Right lung (tissue), 2 donors: ENCODE measurements at regions not wholly inside any gene's neighbourhood (a gene's known extent, or its start where the extent isn't known, plus 50 kb on each side); places are given as distances from the start of the nearest gene placed in this dataset.

Experiments
- DNase-seq, 2 donors: peaks; one replicate each; pipeline ENCODE4 v3.0.0-alpha.2; 2013

GRCh38 chr3:59593380-59593779, 543.6 kb upstream of the CFAP20DC start:
- DNase-seq: no peak

GRCh38 chr3:59580996-59581395, 531.2 kb upstream of the CFAP20DC start:
- no peak for DNase-seq

- no peak for DNase-seq
Observed at GRCh38 chr3:59580499-59580898, 530.7 kb upstream of the CFAP20DC start.

GRCh38 chr3:59578129-59578528, 528.3 kb upstream of the CFAP20DC start:
- no peak for DNase-seq

GRCh38 chr3:59576606-59577005, 526.8 kb upstream of the CFAP20DC start:
- DNase-seq: no peak

GRCh38 chr3:59575113-59576001, 525.5 kb upstream of the CFAP20DC start:
- DNase-seq: peak; percentile 60 to 79

- DNase-seq: peak; percentile 8 to 14
Observed at GRCh38 chr3:59573911-59574310, 524.1 kb upstream of the CFAP20DC start.

- no peak for DNase-seq
Observed at GRCh38 chr3:59572106-59572505, 522.3 kb upstream of the CFAP20DC start.

- no peak for DNase-seq
Observed at GRCh38 chr3:59570806-59571205, 521.0 kb upstream of the CFAP20DC start.

- no peak for DNase-seq
Observed at GRCh38 chr3:59567661-59568060, 517.8 kb upstream of the CFAP20DC start.

- no peak for DNase-seq
Observed at GRCh38 chr3:59566481-59566975, 516.7 kb upstream of the CFAP20DC start.

GRCh38 chr3:59565125-59565524, 515.3 kb upstream of the CFAP20DC start:
- DNase-seq: no peak

- DNase-seq: no peak
Observed at GRCh38 chr3:59563966-59564365, 514.1 kb upstream of the CFAP20DC start.

GRCh38 chr3:59563072-59563605, 513.3 kb upstream of the CFAP20DC start:
- DNase-seq: no peak

- DNase-seq: no peak
Observed at GRCh38 chr3:59559721-59560435, 510.1 kb upstream of the CFAP20DC start.

- DNase-seq: no peak
Observed at GRCh38 chr3:59558906-59559720, 509.3 kb upstream of the CFAP20DC start.

- no peak for DNase-seq
Observed at GRCh38 chr3:59555593-59556315, 505.9 kb upstream of the CFAP20DC start.

- DNase-seq: no peak
Observed at GRCh38 chr3:59553076-59553475, 503.3 kb upstream of the CFAP20DC start.

GRCh38 chr3:59551834-59552233, 502.0 kb upstream of the CFAP20DC start:
- no peak for DNase-seq

GRCh38 chr3:59549962-59550361, 500.1 kb upstream of the CFAP20DC start:
- no peak for DNase-seq

GRCh38 chr3:59547874-59548273, 498.0 kb upstream of the CFAP20DC start:
- DNase-seq: no peak
